Urinary bladder (tissue), 3 donors: ENCODE measurements at regions not wholly inside any gene's neighbourhood (a gene's known extent, or its start where the extent isn't known, plus 50 kb on each side); places are given as distances from the start of the nearest gene placed in this dataset.

Experiments used
- DNase-seq: peaks from one replicate; pipeline ENCODE4 v3.0.0-alpha.2; 2015; ENCODE audit errors: extremely low spot score
- H3K27ac ChIP-seq: one replicate; pipeline ENCODE4 v1.5.1; 2013; ENCODE audit warnings: low read depth, mild to moderate bottlenecking, moderate library complexity
- H3K36me3 ChIP-seq: one replicate; pipeline ENCODE4 v1.6.1; 2013; ENCODE audit warnings: mild to moderate bottlenecking, moderate library complexity; ENCODE audit not compliant: insufficient read depth
- H3K4me1 ChIP-seq: one replicate; pipeline ENCODE4 v1.6.1; 2013; ENCODE audit warnings: mild to moderate bottlenecking, moderate library complexity; ENCODE audit not compliant: insufficient read depth
- H3K4me3 ChIP-seq: one replicate; pipeline ENCODE4 v1.5.1; 2013; ENCODE audit warnings: low read depth, low read length
- WGBS: extraction: QIAGEN DNeasy Blood & Tissue Kit; methylation state at CpG from one replicate; pipeline ENCODE4 v1.1.7; 2013; 5-methylcytosine and 5-hydroxymethylcytosine counted together
- donor health status: healthy with polysubstance abuse.
- donor health status: healthy.

DNA sequence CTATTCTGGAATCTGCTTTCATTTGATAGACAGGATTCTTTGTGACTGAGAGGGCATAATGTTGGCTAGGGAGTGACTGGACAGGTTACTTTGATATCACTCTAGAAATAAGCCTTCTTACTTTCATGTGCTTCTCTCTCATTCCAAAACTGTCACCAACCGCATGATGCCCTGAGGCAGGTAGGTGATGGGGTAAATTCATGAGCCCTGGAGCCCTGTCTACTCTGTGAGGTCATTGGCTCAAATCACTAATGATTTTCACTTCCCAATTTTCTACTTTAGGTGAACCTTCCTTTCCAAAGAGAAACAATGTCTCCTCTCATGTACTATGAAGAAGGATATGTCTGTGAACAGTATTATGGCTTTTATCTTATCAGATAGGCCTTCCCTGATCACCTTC, 596.7 kb downstream of the TUSC7 start:
- WGBS: 98% methylated on average over 1 of the region's 1 CpG

DNA sequence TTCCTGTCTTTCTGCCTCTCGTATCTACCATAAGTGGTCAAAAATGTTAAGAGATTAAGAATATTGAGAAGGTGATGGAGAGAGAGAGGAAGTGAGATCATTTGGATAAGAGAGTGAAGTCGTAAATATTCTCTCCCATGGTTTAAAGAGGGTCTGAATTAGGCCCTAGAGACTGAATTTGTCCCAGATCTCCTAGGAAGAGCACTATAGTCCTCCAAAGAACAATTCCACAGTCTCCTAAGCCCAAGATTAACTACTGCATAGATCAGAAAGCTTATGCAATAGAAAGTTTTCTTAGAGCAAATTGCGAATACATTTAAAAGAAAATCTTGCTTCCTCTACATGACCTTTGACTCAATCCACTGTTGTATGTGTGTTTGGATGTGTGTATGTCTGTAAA, 598.8 kb downstream of the TUSC7 start:
- no peak for DNase-seq
- Histone ChIP-seq H3K36me3 (no peaks in the 10 kb centered on the region), H3K4me3 (no peak overlapping the region), H3K27ac (no peak overlapping the region), H3K4me1 (no peaks in the 10 kb centered on the region)
- 68% methylated on average over 3 of the region's 3 CpGs for WGBS

More for the DNA sequence above, 596.7 kb downstream of the TUSC7 start:
- no peak overlapping the region for H3K27ac ChIP-seq
- H3K4me1 ChIP-seq: no peaks in the 10 kb centered on the region
- no peaks in the 10 kb centered on the region for H3K36me3 ChIP-seq
- no peak overlapping the region for H3K4me3 ChIP-seq
- no peak for DNase-seq

- Histone ChIP-seq H3K36me3 (no peaks in the 10 kb centered on the region), H3K27ac (no peak overlapping the region), H3K4me1 (no peaks in the 10 kb centered on the region), H3K4me3 (no peak overlapping the region)
- no peak for DNase-seq
- WGBS: 88% methylated on average over 1 of the region's 1 CpG
Measured at GRCh38 chr3:117308756-117309155, 599.2 kb downstream of the TUSC7 start.

DNA sequence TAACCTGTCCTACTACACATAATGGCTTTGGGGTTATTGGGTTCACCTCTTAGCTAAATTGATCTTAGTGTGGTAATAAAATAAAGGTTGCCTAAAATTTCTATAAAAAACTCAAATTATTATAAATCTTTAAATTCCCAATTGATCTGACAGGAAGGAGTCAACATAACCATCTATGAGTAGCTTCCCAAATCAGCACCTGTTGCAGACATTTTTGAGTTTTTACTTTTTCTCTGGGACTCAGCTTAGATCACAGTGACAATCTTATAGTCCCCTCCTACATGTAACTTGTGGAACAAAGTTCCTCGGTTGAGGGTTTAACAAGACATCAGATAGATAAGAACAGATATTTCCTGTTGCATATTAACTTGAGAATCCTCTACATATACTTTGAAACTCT, 601.0 kb downstream of the TUSC7 start:
- no peak for DNase-seq
- no peak overlapping the region for H3K27ac ChIP-seq
- no peaks in the 10 kb centered on the region for H3K36me3 ChIP-seq
- 16% methylated on average over 1 of the region's 1 CpG for WGBS
- H3K4me3 ChIP-seq: no peak overlapping the region
- H3K4me1 ChIP-seq: no peaks in the 10 kb centered on the region

DNA sequence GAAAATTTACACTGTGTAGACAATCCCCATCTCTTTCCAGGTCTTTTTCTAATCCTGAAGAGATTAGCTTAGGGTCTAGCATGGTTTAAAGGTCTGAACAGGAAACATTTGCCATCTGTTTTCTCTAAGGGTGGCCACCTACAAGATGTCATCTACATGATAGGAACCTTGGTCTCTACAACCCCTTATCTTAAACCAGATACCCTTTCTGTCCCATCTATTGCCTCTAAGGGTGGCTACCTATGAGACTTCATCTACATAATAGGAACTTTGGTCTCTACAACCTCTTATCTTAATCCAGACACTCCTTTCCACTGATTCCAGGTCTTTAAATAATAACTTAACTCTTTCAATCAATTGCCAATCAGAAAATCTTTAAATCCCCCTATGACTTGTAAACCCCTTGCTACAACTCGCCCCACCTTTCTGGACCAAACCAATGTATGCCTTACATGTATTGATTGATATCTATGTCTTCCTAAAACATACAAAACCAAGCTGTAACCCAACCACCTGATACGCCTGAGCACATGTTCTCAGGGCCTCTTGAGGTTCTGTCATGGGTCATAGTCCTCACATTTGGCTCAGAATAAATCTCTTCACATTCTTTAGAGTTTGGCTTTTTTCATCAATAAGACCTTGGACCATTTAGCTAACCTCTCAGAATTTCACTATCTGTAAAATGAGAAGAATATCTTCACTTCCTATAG, 605.0 kb downstream of the TUSC7 start:
- Histone ChIP-seq H3K4me1 (no peaks in the 10 kb centered on the region), H3K27ac (no peak overlapping the region), H3K36me3 (no peaks in the 10 kb centered on the region), H3K4me3 (no peak overlapping the region)
- no peak for DNase-seq
- WGBS: 84% methylated on average over 2 of the region's 2 CpGs

DNA sequence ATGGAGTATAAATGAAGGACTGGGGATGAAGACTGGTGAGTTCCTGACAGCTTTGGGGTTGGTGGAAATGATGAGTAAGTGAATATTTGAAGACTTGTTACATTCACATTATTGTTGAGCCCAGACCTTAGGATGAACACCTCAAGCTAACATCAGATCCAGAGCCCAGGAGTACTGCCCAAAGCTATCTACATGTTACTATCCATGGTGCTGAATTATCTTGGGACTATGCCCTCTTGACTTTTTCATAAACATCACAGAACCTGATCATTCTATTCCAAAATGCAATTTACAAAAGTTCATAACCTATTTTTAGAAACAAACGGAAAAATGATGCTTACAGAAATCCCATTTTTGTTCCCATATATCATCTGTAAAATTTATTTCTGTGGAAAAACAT, 613.3 kb downstream of the TUSC7 start:
- no peak for DNase-seq
- no peaks in the 10 kb centered on the region for H3K36me3 ChIP-seq
- no peak overlapping the region for H3K4me3 ChIP-seq
- WGBS: 19% methylated on average over 1 of the region's 1 CpG
- H3K4me1 ChIP-seq: no peaks in the 10 kb centered on the region
- H3K27ac ChIP-seq: no peak overlapping the region

DNA sequence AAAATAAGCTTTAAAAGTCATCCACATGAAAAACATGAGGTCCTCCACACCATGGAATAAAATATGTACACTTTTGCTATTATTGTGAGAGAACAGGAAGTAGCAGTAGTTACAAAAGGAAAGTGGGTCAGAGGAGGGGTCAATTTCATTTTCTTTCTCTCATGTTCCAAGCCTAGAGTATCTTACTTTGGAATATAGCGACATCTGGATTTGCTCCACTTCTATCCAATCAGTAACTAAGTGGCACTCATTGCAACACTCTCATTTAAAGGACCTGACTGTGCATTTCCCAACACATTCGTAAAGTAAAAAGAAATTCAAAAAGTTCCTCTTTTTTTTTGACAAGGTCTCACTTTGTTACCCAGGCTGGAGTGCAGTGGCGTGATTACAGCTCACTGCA, 637.3 kb downstream of the TUSC7 start:
- 85% methylated on average over 3 of the region's 3 CpGs for WGBS
- H3K36me3 ChIP-seq: no peaks in the 10 kb centered on the region
- H3K4me3 ChIP-seq: no peak overlapping the region
- no peaks in the 10 kb centered on the region for H3K4me1 ChIP-seq
- no peak overlapping the region for H3K27ac ChIP-seq
- no peak for DNase-seq

GRCh38 chr3:117348884-117349283, 639.3 kb downstream of the TUSC7 start:
- DNase-seq: no peak
- no peaks in the 10 kb centered on the region for H3K36me3 ChIP-seq
- no peak overlapping the region for H3K4me3 ChIP-seq
- 94% methylated on average over 1 of the region's 1 CpG for WGBS
- no peak overlapping the region for H3K27ac ChIP-seq
- no peaks in the 10 kb centered on the region for H3K4me1 ChIP-seq

- 90% methylated on average over 1 of the region's 1 CpG for WGBS
Measured at GRCh38 chr3:117349566-117349965, 640.0 kb downstream of the TUSC7 start.

DNA sequence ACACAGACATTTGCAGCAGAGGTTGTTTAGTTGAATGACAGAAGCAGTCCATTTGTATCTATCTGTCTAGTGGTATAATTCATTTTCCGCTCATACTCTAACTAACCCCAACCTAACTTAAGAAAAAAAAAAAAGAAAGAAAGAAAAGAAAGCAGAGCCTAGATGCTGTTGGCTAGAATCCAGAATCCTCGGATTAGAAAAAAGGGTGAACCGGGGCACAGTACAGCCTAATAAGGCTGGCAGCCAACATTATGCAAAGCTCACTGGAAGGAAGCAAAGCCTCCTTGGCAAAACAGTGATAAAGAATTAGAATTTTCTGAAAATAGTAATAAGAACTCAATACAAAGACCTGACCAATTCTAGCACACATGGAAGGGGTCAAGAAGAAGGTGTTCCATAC, 640.8 kb downstream of the TUSC7 start:
- Histone ChIP-seq H3K4me1 (no peaks in the 10 kb centered on the region), H3K27ac (no peak overlapping the region), H3K4me3 (no peak overlapping the region), H3K36me3 (no peaks in the 10 kb centered on the region)
- 33% methylated on average over 3 of the region's 3 CpGs for WGBS
- no peak for DNase-seq

More at GRCh38 chr3:117349566-117349965, 640.0 kb downstream of the TUSC7 start:
- Histone ChIP-seq H3K27ac (no peak overlapping the region), H3K36me3 (no peaks in the 10 kb centered on the region), H3K4me3 (no peak overlapping the region), H3K4me1 (no peaks in the 10 kb centered on the region)
- DNase-seq: no peak

- H3K27ac ChIP-seq: no peak overlapping the region
- WGBS: 64% methylated on average over 4 of the region's 4 CpGs
- H3K4me3 ChIP-seq: no peak overlapping the region
- H3K4me1 ChIP-seq: no peaks in the 10 kb centered on the region
- H3K36me3 ChIP-seq: no peaks in the 10 kb centered on the region
- DNase-seq: no peak
Measured at GRCh38 chr3:117355566-117355965, 646.0 kb downstream of the TUSC7 start.

- 69% methylated on average over 4 of the region's 4 CpGs for WGBS
- Histone ChIP-seq H3K4me1 (no peaks in the 10 kb centered on the region), H3K27ac (no peak overlapping the region), H3K36me3 (no peaks in the 10 kb centered on the region), H3K4me3 (no peak overlapping the region)
- no peak for DNase-seq
Measured at GRCh38 chr3:117356091-117356705, 646.6 kb downstream of the TUSC7 start.

GRCh38 chr3:117358717-117359314, 649.2 kb downstream of the TUSC7 start:
- no peaks in the 10 kb centered on the region for H3K36me3 ChIP-seq
- 94% methylated on average over 10 of the region's 10 CpGs for WGBS
- DNase-seq: no peak
- H3K4me1 ChIP-seq: no peaks in the 10 kb centered on the region
- no peak overlapping the region for H3K27ac ChIP-seq
- no peak overlapping the region for H3K4me3 ChIP-seq

- DNase-seq: no peak
- Histone ChIP-seq H3K4me3 (no peak overlapping the region), H3K4me1 (no peaks in the 10 kb centered on the region), H3K27ac (no peak overlapping the region), H3K36me3 (no peaks in the 10 kb centered on the region)
Measured at GRCh38 chr3:117366574-117366973, 657.0 kb downstream of the TUSC7 start.
